ENCODE measurements at regions not wholly inside any gene's neighbourhood (a gene's known extent, or its start where the extent isn't known, plus 50 kb on each side); places are given as distances from the start of the nearest gene placed in this dataset.

GRCh38 chr10:51007781-51008180, 66.5 kb upstream of the PRKG1 start:
- no peak for DNase-seq
- Mint-ChIP-seq H3K4me1 (ENCODE audit: low read depth, unreplicated experiment) (no peaks in the 10 kb centered on the region), H3K9me3 (ENCODE audit: low read depth, unreplicated experiment) (no peaks in the 10 kb centered on the region), H3K36me3 (ENCODE audit: insufficient read depth, unreplicated experiment) (no peaks in the 10 kb centered on the region), H3K27me3 (ENCODE audit: unreplicated experiment) (peaks cover 15% of the 10 kb centered on the region), H3K4me3 (ENCODE audit: low read depth, unreplicated experiment) (no peak overlapping the region), H3K27ac (ENCODE audit: unreplicated experiment) (no peak overlapping the region)
- intact Hi-C loops (cut with micrococcal nuclease; ENCODE audit: unreplicated experiment), result loop anchor here (10.0 kb wide), 1 partner anchor 957 kb away; no protein-coding TSS in a partner anchor
- CTCF ChIA-PET, result no interaction called here
- BruUV-seq (replicated peaks), result no TSS peak
- TF ChIP-seq CTCF (IDR thresholded peaks at IDR 0.05; ENCODE audit: unreplicated experiment), result no peak

- no peak for TF ChIP-seq CTCF (IDR thresholded peaks at IDR 0.05; ENCODE audit: unreplicated experiment)
- no peak for DNase-seq
- intact Hi-C loops (cut with micrococcal nuclease; ENCODE audit: unreplicated experiment), result loop anchor here (10.0 kb wide), 1 partner anchor 956 kb away; no protein-coding TSS in a partner anchor
- Mint-ChIP-seq H3K4me1 (ENCODE audit: low read depth, unreplicated experiment) (no peaks in the 10 kb centered on the region), H3K27ac (ENCODE audit: unreplicated experiment) (no peak overlapping the region), H3K4me3 (ENCODE audit: low read depth, unreplicated experiment) (no peak overlapping the region), H3K9me3 (ENCODE audit: low read depth, unreplicated experiment) (no peaks in the 10 kb centered on the region), H3K27me3 (ENCODE audit: unreplicated experiment) (peaks cover 15% of the 10 kb centered on the region), H3K36me3 (ENCODE audit: insufficient read depth, unreplicated experiment) (no peaks in the 10 kb centered on the region)
- no TSS peak for BruUV-seq (replicated peaks)
- CTCF ChIA-PET, result no interaction called here
Observed at GRCh38 chr10:51008346-51008745, 65.9 kb upstream of the PRKG1 start.

- no peak overlapping the region for H3K27ac Mint-ChIP-seq (ENCODE audit: unreplicated experiment)
- peaks cover 15% of the 10 kb centered on the region for H3K27me3 Mint-ChIP-seq (ENCODE audit: unreplicated experiment)
- H3K36me3 Mint-ChIP-seq (ENCODE audit: insufficient read depth, unreplicated experiment), result no peaks in the 10 kb centered on the region
- CTCF ChIA-PET, result no interaction called here
- BruUV-seq (replicated peaks), result no TSS peak
- peak; percentile 33 for DNase-seq
- no peaks in the 10 kb centered on the region for H3K9me3 Mint-ChIP-seq (ENCODE audit: low read depth, unreplicated experiment)
- no peak overlapping the region for H3K4me3 Mint-ChIP-seq (ENCODE audit: low read depth, unreplicated experiment)
- H3K4me1 Mint-ChIP-seq (ENCODE audit: low read depth, unreplicated experiment), result no peaks in the 10 kb centered on the region
- peak; percentile 73 for TF ChIP-seq CTCF (IDR thresholded peaks at IDR 0.05; ENCODE audit: unreplicated experiment)
- intact Hi-C loops (cut with micrococcal nuclease; ENCODE audit: unreplicated experiment), result loop anchor here (1.0 kb wide), 1 partner anchor 37 kb away; no protein-coding TSS in a partner anchor
Observed at GRCh38 chr10:51010977-51011376, 63.3 kb upstream of the PRKG1 start.

- Mint-ChIP-seq H3K27ac (ENCODE audit: unreplicated experiment) (no peak overlapping the region), H3K36me3 (ENCODE audit: insufficient read depth, unreplicated experiment) (no peaks in the 10 kb centered on the region), H3K4me3 (ENCODE audit: low read depth, unreplicated experiment) (no peak overlapping the region), H3K27me3 (ENCODE audit: unreplicated experiment) (peaks cover 15% of the 10 kb centered on the region), H3K9me3 (ENCODE audit: low read depth, unreplicated experiment) (no peaks in the 10 kb centered on the region), H3K4me1 (ENCODE audit: low read depth, unreplicated experiment) (no peaks in the 10 kb centered on the region)
- intact Hi-C loops (cut with micrococcal nuclease; ENCODE audit: unreplicated experiment), result no loop called here
- no peak for DNase-seq
- CTCF ChIA-PET, result no interaction called here
- no TSS peak for BruUV-seq (replicated peaks)
- TF ChIP-seq CTCF (IDR thresholded peaks at IDR 0.05; ENCODE audit: unreplicated experiment), result no peak
Observed at GRCh38 chr10:51012073-51012472, 62.2 kb upstream of the PRKG1 start.
